C4-2B (cell line): ENCODE measurements at regions not wholly inside any gene's neighbourhood (a gene's known extent, or its start where the extent isn't known, plus 50 kb on each side); places are given as distances from the start of the nearest gene placed in this dataset.

Source experiments
- ZFX ChIP-seq: fragments of 450-650 bp; IDR thresholded peaks from 2 replicates; pipeline ENCODE4 v1.6.1; 2017
- TF ChIP-seq, protein P1 (sequence below): fragments of 450-650 bp; conservative IDR thresholded peaks from 2 replicates; pipeline ENCODE4 v1.5.1; 2017; ENCODE audit warnings: mild to moderate bottlenecking

DNA sequence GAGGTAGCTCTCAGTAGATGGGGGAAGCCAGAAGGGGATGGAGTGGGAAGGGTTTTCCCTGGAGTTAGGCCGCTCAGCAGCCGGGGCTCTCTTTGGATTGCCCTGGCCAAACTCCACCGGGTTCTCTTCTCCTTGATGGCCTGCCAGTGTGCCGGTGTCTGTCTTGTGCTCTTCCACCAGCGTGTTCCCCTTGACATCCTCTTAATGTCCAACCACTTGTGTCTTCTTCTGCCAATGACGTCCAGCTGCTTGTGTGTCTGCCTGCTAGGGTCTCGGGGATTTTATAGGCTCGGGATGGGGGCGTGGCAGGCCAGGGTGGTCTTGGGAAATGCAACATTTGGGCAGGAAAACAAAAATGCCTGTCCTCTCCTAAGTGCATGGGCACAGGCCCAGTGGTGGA, 313.1 kb upstream of the PUM3 start:
- TF ChIP-seq, protein P1, sequence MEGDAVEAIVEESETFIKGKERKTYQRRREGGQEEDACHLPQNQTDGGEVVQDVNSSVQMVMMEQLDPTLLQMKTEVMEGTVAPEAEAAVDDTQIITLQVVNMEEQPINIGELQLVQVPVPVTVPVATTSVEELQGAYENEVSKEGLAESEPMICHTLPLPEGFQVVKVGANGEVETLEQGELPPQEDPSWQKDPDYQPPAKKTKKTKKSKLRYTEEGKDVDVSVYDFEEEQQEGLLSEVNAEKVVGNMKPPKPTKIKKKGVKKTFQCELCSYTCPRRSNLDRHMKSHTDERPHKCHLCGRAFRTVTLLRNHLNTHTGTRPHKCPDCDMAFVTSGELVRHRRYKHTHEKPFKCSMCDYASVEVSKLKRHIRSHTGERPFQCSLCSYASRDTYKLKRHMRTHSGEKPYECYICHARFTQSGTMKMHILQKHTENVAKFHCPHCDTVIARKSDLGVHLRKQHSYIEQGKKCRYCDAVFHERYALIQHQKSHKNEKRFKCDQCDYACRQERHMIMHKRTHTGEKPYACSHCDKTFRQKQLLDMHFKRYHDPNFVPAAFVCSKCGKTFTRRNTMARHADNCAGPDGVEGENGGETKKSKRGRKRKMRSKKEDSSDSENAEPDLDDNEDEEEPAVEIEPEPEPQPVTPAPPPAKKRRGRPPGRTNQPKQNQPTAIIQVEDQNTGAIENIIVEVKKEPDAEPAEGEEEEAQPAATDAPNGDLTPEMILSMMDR = no peak
- no peak for TF ChIP-seq ZFX
